HUDEP-2 (cell line): ENCODE measurements at regions not wholly inside any gene's neighbourhood (a gene's known extent, or its start where the extent isn't known, plus 50 kb on each side); places are given as distances from the start of the nearest gene placed in this dataset.

ENCODE experiments used
- DNase-seq, 76 experiments: peaks; one replicate each; lab custom pipeline; 2025; ENCODE audit not compliant: unreplicated experiment in 76 of 76; lab: John Stamatoyannopoulos, UW

GRCh38 chr14:38527502-38527878 lies 271.6 kb upstream of the CLEC14A start:
- no peak for DNase-seq

DNA sequence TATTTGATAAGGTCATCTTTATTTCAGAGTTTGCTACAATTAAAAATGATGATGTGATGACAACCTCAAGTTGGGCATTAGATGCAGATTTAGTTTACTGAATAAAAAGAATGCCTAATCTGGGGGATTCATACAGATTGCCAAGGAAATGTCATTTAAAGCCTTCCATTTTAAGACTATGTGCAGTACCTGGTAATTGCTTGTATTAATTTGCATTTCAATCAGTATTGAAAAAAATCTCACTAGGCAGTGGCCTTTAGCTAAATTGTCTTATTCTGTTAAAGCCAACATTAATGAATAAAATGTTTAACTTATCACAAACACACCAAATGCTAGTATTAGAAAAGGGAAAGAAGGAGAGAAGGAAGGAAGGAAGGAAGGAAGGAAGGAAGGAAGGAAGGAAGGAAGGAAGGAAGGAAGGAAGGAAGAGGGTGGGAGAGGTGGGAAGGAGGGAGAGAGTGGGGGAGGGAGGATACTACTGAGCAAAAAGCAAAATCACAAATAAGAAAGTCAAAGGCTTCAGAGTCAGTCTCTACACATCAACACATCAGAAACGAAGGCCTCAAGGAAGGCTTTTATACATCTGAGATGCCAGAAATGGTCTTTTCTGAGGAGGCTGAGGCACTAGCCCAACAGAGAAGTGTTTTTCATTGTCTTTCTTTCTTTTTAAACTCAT lies 271.1 kb upstream of the CLEC14A start:
- no peak for DNase-seq

DNA sequence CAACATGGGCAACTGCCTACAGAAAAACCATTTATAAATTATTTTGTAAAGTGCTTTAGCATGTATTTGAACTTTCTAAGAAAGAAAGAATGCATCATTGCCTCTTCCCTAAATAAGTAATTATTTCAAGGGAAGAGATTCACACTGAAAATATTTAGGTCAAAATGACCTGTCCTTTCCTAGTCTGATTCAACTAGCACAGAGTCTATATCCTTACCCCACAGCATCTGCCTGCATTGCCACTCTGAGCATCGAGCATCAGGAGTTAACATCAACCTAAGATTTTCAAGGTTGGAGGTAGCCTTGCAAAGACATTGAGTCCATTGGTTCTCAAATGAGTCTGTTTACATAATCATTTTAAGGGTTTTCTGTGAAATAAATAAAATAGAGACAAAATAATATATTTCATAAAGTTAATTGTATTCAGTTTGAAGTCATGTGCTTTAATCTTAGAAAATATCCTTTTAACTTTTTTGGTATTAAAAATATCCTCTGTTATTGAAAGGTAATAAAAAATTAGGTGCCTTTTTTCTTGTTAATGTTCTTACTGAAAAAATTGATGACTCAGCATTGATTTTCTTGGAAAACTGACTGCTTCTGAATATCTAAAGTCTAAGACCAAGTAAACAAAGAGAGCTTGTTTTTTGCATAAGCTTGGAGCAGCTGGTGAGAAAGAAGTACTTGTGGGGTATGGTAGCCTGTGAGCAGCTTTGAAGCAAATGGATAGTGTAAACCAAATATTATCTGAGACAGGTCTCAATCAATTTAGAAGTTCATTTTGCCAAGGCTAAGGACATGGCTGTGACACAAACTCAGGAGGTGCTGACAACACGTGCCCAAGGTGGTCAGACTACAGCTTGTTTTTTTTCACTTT lies 269.0 kb upstream of the CLEC14A start:
- no peak for DNase-seq

GRCh38 chr14:38522724-38523123 lies 266.8 kb upstream of the CLEC14A start:
- DNase-seq = no peak

DNA sequence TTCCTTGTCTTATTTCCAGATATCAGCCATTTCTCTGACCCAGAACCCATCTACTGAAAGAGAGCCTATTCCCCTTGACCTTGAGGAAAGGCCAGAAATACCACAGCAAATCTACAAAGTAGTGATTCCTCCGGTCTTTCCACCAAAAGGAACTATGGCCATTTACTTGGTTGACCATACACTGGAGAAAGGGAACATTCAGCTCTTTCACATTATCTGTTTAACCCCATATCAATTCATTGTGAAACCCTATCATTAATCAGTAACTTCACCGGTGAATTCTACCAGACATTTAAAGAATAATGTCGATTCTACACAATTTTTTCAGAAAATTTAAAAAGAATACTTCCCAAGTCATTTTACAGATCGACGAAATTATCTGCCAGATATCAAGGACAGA lies 265.7 kb upstream of the CLEC14A start:
- no peak for DNase-seq

DNA sequence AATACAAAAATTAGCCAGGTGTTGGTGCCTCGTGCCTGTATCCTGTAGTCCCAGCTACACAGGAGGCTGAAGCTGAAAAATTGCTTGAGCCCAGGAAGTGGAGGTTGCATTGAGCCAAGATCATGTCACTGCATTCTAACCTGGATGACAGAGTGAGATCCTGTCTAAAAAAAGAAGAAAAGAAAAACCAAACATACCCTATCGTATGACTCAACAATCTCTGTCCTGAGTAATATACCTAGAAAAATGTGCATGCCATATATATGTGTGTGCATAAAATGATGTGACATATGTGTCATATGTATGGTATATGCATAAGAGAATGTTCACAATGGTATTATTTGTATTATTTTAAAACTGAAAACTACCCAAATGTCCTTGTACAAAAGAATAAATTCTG lies 261.5 kb upstream of the CLEC14A start:
- no peak for DNase-seq

DNA sequence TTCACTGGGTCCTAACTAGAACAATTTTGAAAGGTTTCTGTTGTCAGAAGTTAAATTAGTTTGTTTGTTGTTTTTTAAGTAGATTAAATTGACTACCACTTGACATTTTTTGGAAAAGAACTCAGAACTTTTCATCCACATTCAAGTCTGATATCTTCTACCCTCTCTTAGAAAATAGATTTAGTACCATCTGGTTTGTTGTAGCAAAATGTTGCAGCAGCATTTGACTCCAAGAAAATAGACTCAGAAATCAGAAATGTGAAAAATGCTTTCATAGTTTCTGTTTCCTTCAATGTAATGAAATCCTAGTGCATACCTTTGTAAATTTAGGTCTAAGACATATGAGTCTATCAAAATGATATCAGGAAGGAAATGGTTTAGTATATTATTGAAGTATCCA lies 256.3 kb upstream of the CLEC14A start:
- no peak for DNase-seq

GRCh38 chr14:38507299-38507698 lies 251.4 kb upstream of the CLEC14A start:
- DNase-seq = no peak

GRCh38 chr14:38505973-38506249 lies 250.0 kb upstream of the CLEC14A start:
- DNase-seq = no peak

DNA sequence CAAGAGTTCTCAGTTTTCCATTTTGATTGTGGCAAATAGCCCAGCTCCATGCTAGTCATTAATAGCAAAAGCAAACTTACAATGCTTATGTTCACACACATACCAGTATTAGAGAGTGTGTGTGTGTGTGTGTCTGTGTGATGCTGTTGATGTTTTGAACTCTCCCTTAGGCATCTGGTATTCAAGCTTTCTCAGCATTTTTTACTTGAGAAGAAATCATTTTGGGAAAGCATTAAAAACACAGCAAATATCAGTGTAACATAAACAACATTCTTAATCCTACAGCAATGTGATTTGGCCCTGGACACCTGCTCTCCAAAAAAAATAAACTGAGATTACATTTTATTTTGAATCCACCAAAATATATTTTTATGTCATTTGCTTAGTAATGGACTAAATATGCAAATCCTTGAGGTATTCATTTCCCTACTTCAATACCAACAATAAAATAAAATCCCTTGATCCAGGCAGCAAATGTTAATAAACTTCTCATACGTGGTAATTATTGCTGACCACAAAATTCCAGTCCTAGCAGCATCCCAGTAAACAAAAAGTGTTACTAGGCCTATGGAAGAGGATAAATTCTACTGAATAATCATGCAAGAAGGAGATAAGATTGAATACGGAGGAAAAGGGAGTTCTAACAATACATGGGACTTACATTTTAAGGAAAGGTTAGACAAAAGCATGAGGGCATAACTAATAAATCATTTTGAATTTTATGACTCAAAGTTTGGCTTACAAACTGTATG lies 249.5 kb upstream of the CLEC14A start:
- no peak for DNase-seq

DNA sequence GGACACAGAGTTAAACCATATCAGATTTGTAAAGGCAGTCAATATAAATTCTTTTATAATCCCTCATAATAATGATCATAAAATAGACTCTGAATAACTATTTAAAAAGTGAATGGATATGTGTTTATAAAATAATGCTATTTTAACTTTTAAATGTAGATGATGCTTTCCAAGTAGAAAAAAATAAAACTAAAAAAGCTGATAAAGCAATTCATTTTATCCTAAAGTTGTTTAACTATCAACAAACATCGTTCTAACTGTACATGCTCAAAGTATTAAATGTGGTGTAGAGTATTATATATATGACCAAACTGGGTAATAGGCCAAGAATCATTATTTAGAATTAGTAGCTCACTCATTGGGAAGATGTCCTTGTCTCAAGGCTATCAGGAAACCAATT lies 248.3 kb upstream of the CLEC14A start:
- no peak for DNase-seq

DNA sequence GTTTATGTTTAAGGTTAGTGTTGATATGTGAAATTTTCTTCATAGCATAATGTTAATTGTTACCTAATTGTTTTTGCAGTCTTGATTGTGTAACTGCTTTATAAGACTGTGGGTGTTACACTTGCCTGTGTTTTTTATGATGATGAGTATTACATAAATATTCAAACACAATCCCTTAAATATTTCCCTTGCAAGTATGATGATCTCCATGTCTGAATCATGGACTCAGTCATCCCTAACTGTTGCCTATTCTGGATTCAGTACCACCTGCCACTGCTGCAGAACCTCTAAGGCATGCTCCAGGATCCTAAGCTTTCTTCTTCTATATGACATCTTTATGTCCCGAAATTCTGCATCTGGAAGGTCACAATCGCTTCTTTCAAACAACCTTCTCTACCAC lies 246.3 kb upstream of the CLEC14A start:
- no peak for DNase-seq

DNA sequence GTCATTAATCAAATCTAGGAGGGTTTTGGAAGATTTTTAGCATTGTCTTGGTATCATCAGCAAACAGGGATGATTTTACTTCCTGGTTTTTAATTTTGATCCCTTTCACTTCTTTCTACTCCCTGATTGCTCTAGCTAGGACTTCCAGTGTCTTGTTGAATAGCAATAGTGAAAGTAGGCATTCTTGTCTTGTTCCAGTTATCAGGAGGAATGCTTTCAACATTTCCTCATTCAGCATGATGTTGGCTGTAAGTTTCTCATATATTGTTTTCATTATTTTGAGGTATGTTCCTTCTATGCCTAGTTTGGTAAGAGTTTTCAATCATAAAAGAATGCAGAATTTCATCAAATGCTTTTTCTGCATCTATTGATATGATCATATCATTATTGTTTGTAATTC lies 244.2 kb upstream of the CLEC14A start:
- DNase-seq = no peak

GRCh38 chr14:38496092-38496491 lies 240.2 kb upstream of the CLEC14A start:
- DNase-seq = no peak

DNA sequence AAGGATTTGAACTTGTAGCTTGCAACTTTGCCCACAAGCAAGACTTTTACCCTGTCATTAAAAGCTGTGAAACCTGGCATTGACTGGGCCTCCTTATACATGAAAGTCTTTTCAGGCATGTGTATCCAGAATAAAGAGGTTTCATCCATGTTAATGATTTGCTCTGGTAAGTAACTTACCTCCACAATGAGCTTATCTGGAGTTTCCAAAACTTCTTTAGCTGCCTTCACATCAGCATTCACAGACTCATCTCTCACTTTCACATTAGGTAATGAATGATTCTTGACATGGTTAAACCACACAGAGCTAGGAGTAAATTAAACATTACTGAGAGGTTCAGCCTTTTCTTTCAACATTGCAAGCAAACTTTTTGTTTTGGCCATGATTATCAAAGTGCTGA lies 234.4 kb upstream of the CLEC14A start:
- no peak for DNase-seq

DNA sequence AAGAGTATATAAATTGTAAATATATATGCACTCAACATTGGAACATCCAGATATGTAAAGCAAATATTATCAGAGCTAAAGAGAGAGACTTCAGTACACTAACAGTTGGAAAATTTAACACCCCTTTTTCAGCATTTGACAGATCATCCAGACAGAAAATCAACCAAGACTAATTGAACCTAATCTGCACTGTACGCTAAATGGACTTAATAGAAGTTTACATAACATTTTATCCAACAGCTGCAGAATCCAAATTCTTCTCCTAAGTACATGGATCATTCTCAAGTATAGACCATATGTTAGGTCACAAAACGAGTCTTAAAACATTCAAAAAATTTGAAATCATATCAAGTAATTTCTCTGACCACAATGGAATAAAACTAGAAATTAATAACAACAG lies 229.1 kb upstream of the CLEC14A start:
- DNase-seq = no peak

DNA sequence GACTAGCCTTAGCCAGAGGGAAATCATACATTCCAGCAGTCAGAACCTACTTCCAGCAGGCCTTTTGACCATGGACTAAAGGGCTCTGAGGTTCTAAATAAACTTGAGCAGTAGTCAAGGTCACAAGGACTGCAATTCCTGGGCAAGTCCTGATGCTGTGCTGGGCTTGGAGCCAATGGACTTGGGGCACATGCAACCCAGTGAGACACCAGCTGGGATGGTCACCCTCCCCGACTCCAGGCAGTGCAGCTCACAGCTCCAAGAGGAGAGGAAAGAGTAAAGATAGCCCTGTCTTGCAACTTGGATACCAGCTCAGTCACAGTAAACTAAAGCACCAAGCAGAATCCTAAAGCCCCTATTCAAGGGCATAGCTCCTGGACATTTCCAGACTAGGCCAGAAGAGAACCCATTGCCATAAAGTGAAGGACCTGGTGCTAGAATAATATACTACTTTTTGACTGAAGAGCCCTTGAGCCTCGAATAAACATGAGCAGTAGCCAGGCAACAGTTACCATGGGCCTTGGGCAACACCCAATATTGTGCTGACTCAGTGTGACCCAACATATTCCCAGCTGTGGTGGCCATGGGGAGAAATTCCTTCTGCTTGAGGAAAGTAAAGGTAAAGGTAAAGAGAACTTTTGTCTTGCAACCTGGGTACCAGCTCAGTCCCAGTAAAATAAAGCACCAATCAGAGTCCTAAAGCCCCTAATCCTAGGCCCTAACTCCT lies 226.2 kb upstream of the CLEC14A start:
- no peak for DNase-seq

- DNase-seq = no peak
Observed at GRCh38 chr14:38469156-38469555, 213.3 kb upstream of the CLEC14A start.

- DNase-seq = peak in 4 of 76 experiments; percentile 0 to 2 (median 1)
Observed at GRCh38 chr14:38442208-38442607, 186.3 kb upstream of the CLEC14A start.

DNA sequence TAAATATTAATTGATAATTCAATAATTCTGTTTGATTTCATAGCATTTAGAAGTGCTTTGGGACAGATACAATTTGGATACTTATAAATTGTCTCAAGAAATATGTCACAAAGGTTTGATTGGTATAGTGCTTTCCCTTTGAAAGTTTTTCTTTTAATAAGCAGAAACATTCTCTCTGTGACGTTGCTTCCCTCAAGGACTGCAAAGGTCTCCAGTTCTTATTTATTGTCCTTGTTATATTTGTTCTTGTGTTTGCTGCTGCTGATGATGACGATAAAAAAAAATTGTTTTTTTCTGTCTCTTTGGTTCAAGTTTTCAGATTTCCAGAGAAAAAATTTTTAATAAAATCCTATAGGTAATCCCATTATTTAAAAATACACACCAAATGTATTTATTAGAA lies 176.3 kb upstream of the CLEC14A start:
- DNase-seq = no peak

- no peak for DNase-seq
Observed at GRCh38 chr14:38431156-38431555, 175.3 kb upstream of the CLEC14A start.
